ENCODE measurements at regions not wholly inside any gene's neighbourhood (a gene's known extent, or its start where the extent isn't known, plus 50 kb on each side); places are given as distances from the start of the nearest gene placed in this dataset.

- no peak for DNase-seq (ENCODE audit: low read depth)
- TF ChIP-seq CTCF (conservative IDR thresholded peaks at IDR 0.05; ENCODE audit: control insufficient read depth, insufficient read depth, low read depth, low read length), result no peak
- H3K4me3 ChIP-seq (ENCODE audit: control insufficient read depth, low read depth, low read length), result no peak overlapping the region
These were observed 687.0 kb downstream of the NTRK3 start for GRCh38 chr15:87569581-87569980.

GRCh38 chr15:87567406-87568030, 689.0 kb downstream of the NTRK3 start:
- no peak overlapping the region for H3K4me3 ChIP-seq (ENCODE audit: control insufficient read depth, low read depth, low read length)
- no peak for DNase-seq (ENCODE audit: low read depth)
- no peak for TF ChIP-seq CTCF (conservative IDR thresholded peaks at IDR 0.05; ENCODE audit: control insufficient read depth, insufficient read depth, low read depth, low read length)

GRCh38 chr15:87566236-87566635, 690.3 kb downstream of the NTRK3 start:
- no peak for DNase-seq (ENCODE audit: low read depth)
- TF ChIP-seq CTCF (conservative IDR thresholded peaks at IDR 0.05; ENCODE audit: control insufficient read depth, insufficient read depth, low read depth, low read length), result no peak
- H3K4me3 ChIP-seq (ENCODE audit: control insufficient read depth, low read depth, low read length), result no peak overlapping the region

GRCh38 chr15:87564681-87565080, 691.9 kb downstream of the NTRK3 start:
- no peak for TF ChIP-seq CTCF (conservative IDR thresholded peaks at IDR 0.05; ENCODE audit: control insufficient read depth, insufficient read depth, low read depth, low read length)
- H3K4me3 ChIP-seq (ENCODE audit: control insufficient read depth, low read depth, low read length), result no peak overlapping the region
- no peak for DNase-seq (ENCODE audit: low read depth)

- no peak for TF ChIP-seq CTCF (conservative IDR thresholded peaks at IDR 0.05; ENCODE audit: control insufficient read depth, insufficient read depth, low read depth, low read length)
- no peak overlapping the region for H3K4me3 ChIP-seq (ENCODE audit: control insufficient read depth, low read depth, low read length)
These were observed 692.7 kb downstream of the NTRK3 start for GRCh38 chr15:87563869-87564268.

GRCh38 chr15:87562203-87562602, 694.3 kb downstream of the NTRK3 start:
- no peak for TF ChIP-seq CTCF (conservative IDR thresholded peaks at IDR 0.05; ENCODE audit: control insufficient read depth, insufficient read depth, low read depth, low read length)
- no peak overlapping the region for H3K4me3 ChIP-seq (ENCODE audit: control insufficient read depth, low read depth, low read length)
- DNase-seq (ENCODE audit: low read depth), result no peak

More at GRCh38 chr15:87563869-87564268, 692.7 kb downstream of the NTRK3 start:
- DNase-seq (ENCODE audit: low read depth), result no peak

- H3K4me3 ChIP-seq (ENCODE audit: control insufficient read depth, low read depth, low read length), result no peak overlapping the region
- no peak for DNase-seq (ENCODE audit: low read depth)
- TF ChIP-seq CTCF (conservative IDR thresholded peaks at IDR 0.05; ENCODE audit: control insufficient read depth, insufficient read depth, low read depth, low read length), result no peak
These were observed 694.9 kb downstream of the NTRK3 start for GRCh38 chr15:87561641-87562040.
